ENCODE measurements at regions not wholly inside any gene's neighbourhood (a gene's known extent, or its start where the extent isn't known, plus 50 kb on each side); places are given as distances from the start of the nearest gene placed in this dataset.

- DNase-seq (ENCODE audit: low spot score) (no peak), ATAC-seq (no peak)
- Mint-ChIP-seq H3K9me3 (peaks cover 20% of the 10 kb centered on the region), H3K4me3 (no peak overlapping the region), H3K27ac (no peak overlapping the region), H3K36me3 (no peaks in the 10 kb centered on the region), H3K27me3 (ENCODE audit: low read depth) (peaks cover 4% of the 10 kb centered on the region), H3K4me1 (peaks cover 4% of the 10 kb centered on the region)
- TF ChIP-seq ZMAT4 (CRISPR knock-in tag; IDR thresholded peaks at IDR 0.05) (no peak), TEAD1 (CRISPR knock-in tag; IDR thresholded peaks at IDR 0.05) (no peak), IRF1 (CRISPR knock-in tag; IDR thresholded peaks at IDR 0.05) (no peak), KAT7 (CRISPR knock-in tag; IDR thresholded peaks at IDR 0.05; ENCODE audit: borderline replicate concordance) (no peak), ZNF425 (CRISPR knock-in tag; conservative IDR thresholded peaks at IDR 0.05) (no peak), ZNF416 (CRISPR knock-in tag; IDR thresholded peaks at IDR 0.05) (no peak), ELF4 (CRISPR knock-in tag; IDR thresholded peaks at IDR 0.05; ENCODE audit: low read depth) (no peak), NFYB (CRISPR knock-in tag; conservative IDR thresholded peaks at IDR 0.05; ENCODE audit: low read depth) (no peak), PRDM15 (CRISPR knock-in tag; IDR thresholded peaks at IDR 0.05) (no peak)
- ChIA-PET POLR2A (no interaction called here), CTCF (no interaction called here)
These were observed 140.1 kb downstream of the LNPK start for GRCh38 chr2:175861958-175862357.

GRCh38 chr2:175855794-175856453, 146.1 kb downstream of the LNPK start:
- Mint-ChIP-seq H3K4me1 (peaks cover 42% of the 10 kb centered on the region), H3K36me3 (no peaks in the 10 kb centered on the region), H3K4me3 (no peak overlapping the region), H3K27me3 (ENCODE audit: low read depth) (peaks cover 4% of the 10 kb centered on the region), H3K9me3 (peaks cover 23% of the 10 kb centered on the region), H3K27ac (no peak overlapping the region)
- TF ChIP-seq ETV6 (CRISPR knock-in tag; IDR thresholded peaks at IDR 0.05) (no peak), ESRRA (CRISPR knock-in tag; IDR thresholded peaks at IDR 0.05; ENCODE audit: borderline replicate concordance) (no peak), FOXJ3 (CRISPR knock-in tag; IDR thresholded peaks at IDR 0.05; ENCODE audit: borderline replicate concordance) (no peak), FOXP1 (CRISPR knock-in tag; IDR thresholded peaks at IDR 0.05; ENCODE audit: borderline replicate concordance) (no peak), ZNF138 (CRISPR knock-in tag; conservative IDR thresholded peaks at IDR 0.05) (no peak), ZNF532 (CRISPR knock-in tag; IDR thresholded peaks at IDR 0.05; ENCODE audit: borderline replicate concordance) (no peak)
- no peak for DNase-seq (ENCODE audit: low spot score)
- POLR2A ChIA-PET: no interaction called here
- no peak for ATAC-seq
- CTCF ChIA-PET: no interaction called here
